IMR-90 (cell line): ENCODE measurements at regions not wholly inside any gene's neighbourhood (a gene's known extent, or its start where the extent isn't known, plus 50 kb on each side); places are given as distances from the start of the nearest gene placed in this dataset.

Experiments used
- ATAC-seq: fragments of 200-7000 bp; cut with Tn5 transposase; 2 replicates; pipeline ENCODE4 v1.9.1; 2020; ENCODE audit warnings: low read depth, mild to moderate bottlenecking, moderate library complexity
- BruUV-seq: library from RNA; stranded (reverse); fragments of 400-500 nt; replicated peaks from 2 replicates; lab custom pipeline; 2021; lab: Mats Ljungman, UMichigan
- CTCF ChIA-PET: fragments of 300-600 bp; formaldehyde crosslinking; extraction: SDS; loops from one replicate; lab custom pipeline; 2021; ENCODE audit warnings: antibody characterized with exemption; lab: Yijun Ruan, JAX
- POLR2A ChIA-PET: fragments of 300-600 bp; sonication (Branson Sonifier 250); formaldehyde crosslinking; loops from one replicate; lab custom pipeline; 2022; ENCODE audit warnings: antibody characterized with exemption; ENCODE audit not compliant: unreplicated experiment; lab: Charles Lee
- DNase-seq: peaks from one replicate; pipeline ENCODE4 v3.0.0; 2013
- H2AFZ ChIP-seq: replicated peaks from 2 replicates; pipeline ENCODE3; 2013; ENCODE audit warnings: low read length, mild to moderate bottlenecking; ENCODE audit not compliant: poor library complexity
- H2AK5ac ChIP-seq: 2 replicates; pipeline ENCODE4 v1.6.1; 2013; ENCODE audit warnings: low read depth, low read length, inconsistent platforms
- H2AK9ac ChIP-seq: replicated peaks from 2 replicates; pipeline ENCODE3; 2013; ENCODE audit warnings: mild to moderate bottlenecking, low read depth, low read length, moderate library complexity; ENCODE audit not compliant: poor library complexity
- H2BK120ac ChIP-seq: 2 replicates; pipeline ENCODE4 v1.6.1; 2013; ENCODE audit warnings: low read depth, low read length, inconsistent platforms
- H2BK15ac ChIP-seq: 3 replicates; pipeline ENCODE4 v1.6.1; 2013; ENCODE audit warnings: low read depth, low read length, inconsistent platforms
- H2BK20ac ChIP-seq: 2 replicates; pipeline ENCODE4 v1.6.1; 2013; ENCODE audit warnings: low read depth, mild to moderate bottlenecking, inconsistent platforms, low read length, moderate library complexity
- H2BK5ac ChIP-seq: 2 replicates; pipeline ENCODE4 v1.6.1; 2013; ENCODE audit warnings: mild to moderate bottlenecking, low read depth, low read length, inconsistent platforms; ENCODE audit not compliant: poor library complexity, severe bottlenecking
- H3K14ac ChIP-seq: replicated peaks from 2 replicates; pipeline ENCODE4 v1.6.1; 2013; ENCODE audit warnings: low read depth, low read length, inconsistent platforms
- H3K18ac ChIP-seq: 2 replicates; pipeline ENCODE4 v1.6.1; 2013; ENCODE audit warnings: low read depth, low read length, control low read depth
- H3K23ac ChIP-seq: 2 replicates; pipeline ENCODE4 v1.6.1; 2013; ENCODE audit warnings: low read depth, low read length, inconsistent platforms
- H3K27ac ChIP-seq: 2 replicates; pipeline ENCODE4 v1.5.1; 2013; ENCODE audit warnings: mild to moderate bottlenecking, control low read depth, low read length; ENCODE audit not compliant: insufficient read depth
- H3K27me3 ChIP-seq: 2 replicates; pipeline ENCODE4 v1.6.1; 2013; ENCODE audit warnings: low read length; ENCODE audit not compliant: control insufficient read depth, insufficient read depth
- H3K36me3 ChIP-seq: 2 replicates; pipeline ENCODE4 v1.6.1; 2013; ENCODE audit warnings: low read length, mixed read lengths; ENCODE audit not compliant: control insufficient read depth, insufficient read depth
- H3K4ac ChIP-seq: 2 replicates; pipeline ENCODE4 v1.6.1; 2013; ENCODE audit warnings: low read depth, low read length, inconsistent platforms
- H3K4me1 ChIP-seq: 2 replicates; pipeline ENCODE4 v1.6.1; 2013; ENCODE audit warnings: low read length, mixed read lengths; ENCODE audit not compliant: control insufficient read depth, insufficient read depth
- H3K4me2 ChIP-seq: 2 replicates; pipeline ENCODE4 v1.6.1; 2013; ENCODE audit warnings: low read depth, mild to moderate bottlenecking, control low read depth, low read length, moderate library complexity
- H3K4me3 ChIP-seq: 2 replicates; pipeline ENCODE4 v1.5.1; 2013; ENCODE audit warnings: low read depth, mild to moderate bottlenecking, control low read depth, low read length, moderate library complexity; ENCODE audit not compliant: insufficient read depth
- H3K56ac ChIP-seq: 2 replicates; pipeline ENCODE4 v1.6.1; 2013; ENCODE audit warnings: low read length, inconsistent platforms; ENCODE audit not compliant: insufficient read depth; ENCODE audit errors: extremely low read depth
- H3K79me1 ChIP-seq, 2 experiments: 2 replicates each; pipeline ENCODE4 v1.6.1; 2013; ENCODE audit warnings: low read length in 2 of 2, inconsistent platforms in 1 of 2, low read depth in 1 of 2
- H3K9ac ChIP-seq: 2 replicates; pipeline ENCODE4 v1.6.1; 2013; ENCODE audit warnings: low read depth, low read length, control low read depth
- H3K9me1 ChIP-seq: 2 replicates; pipeline ENCODE4 v1.6.1; 2013; ENCODE audit warnings: low read length, inconsistent platforms; ENCODE audit not compliant: insufficient read depth
- H3K9me3 ChIP-seq: 2 replicates; pipeline ENCODE4 v1.6.1; 2013; ENCODE audit warnings: low read length; ENCODE audit not compliant: control insufficient read depth, insufficient read depth
- H4K20me1 ChIP-seq: 2 replicates; pipeline ENCODE4 v1.6.1; 2013; ENCODE audit warnings: low read length, inconsistent platforms; ENCODE audit not compliant: insufficient read depth
- H4K5ac ChIP-seq: 2 replicates; pipeline ENCODE4 v1.6.1; 2013; ENCODE audit warnings: mild to moderate bottlenecking, low read depth, low read length, control low read depth
- H4K8ac ChIP-seq, 2 experiments: 2 replicates each; pipeline ENCODE4 v1.6.1; 2013; ENCODE audit warnings: low read depth in 2 of 2, low read length in 2 of 2, control low read depth in 1 of 2, inconsistent platforms in 1 of 2
- H4K91ac ChIP-seq: 2 replicates; pipeline ENCODE4 v1.6.1; 2013; ENCODE audit warnings: low read depth, low read length, inconsistent platforms; ENCODE audit not compliant: insufficient read depth
- BHLHE40 ChIP-seq: fragments of 150-350 bp; IDR thresholded peaks from 2 replicates; pipeline ENCODE4 v1.6.1; 2016; ENCODE audit warnings: mild to moderate bottlenecking, low read depth, low read length
- CEBPB ChIP-seq: IDR thresholded peaks from 2 replicates; pipeline ENCODE4 v1.6.1; 2012; ENCODE audit warnings: low read depth, low read length, improper control_type of control experiment
- FOS ChIP-seq: fragments of 150-350 bp; IDR thresholded peaks from 2 replicates; pipeline ENCODE4 v1.6.1; 2016; ENCODE audit warnings: low read depth, low read length
- NFE2L2 ChIP-seq: fragments of 150-350 bp; IDR thresholded peaks from 2 replicates; pipeline ENCODE4 v1.6.1; 2016; ENCODE audit warnings: low read depth, mild to moderate bottlenecking, low read length
- WGBS, 2 experiments: methylation state at CpG; one replicate each; pipeline versions ENCODE4 v1.1.5 to v1.1.7; 2013; ENCODE audit warnings: missing lambda C conversion rate in 2 of 2; ENCODE audit not compliant: insufficient read length in 1 of 2; ENCODE audit errors: extremely low coverage in 2 of 2; 5-methylcytosine and 5-hydroxymethylcytosine counted together
- dilution Hi-C: fragments of 300-500 bp; cut with HindIII; formaldehyde crosslinking; loops from one replicate; pipeline ENCODE4 v1.14.3; 2018; ENCODE audit warnings: low sequenced_read_pairs; ENCODE audit not compliant: unreplicated experiment
- in situ Hi-C: fragments of 300-500 bp; cut with MboI; formaldehyde crosslinking; loops from 3 replicates; pipeline ENCODE4 v1.14.3; 2019; ENCODE audit warnings: low sequenced_read_pairs, inconsistent platforms, mixed read lengths
- intact Hi-C: fragments of 100-400 bp; cut with micrococcal nuclease; formaldehyde crosslinking; loops from 2 replicates; pipeline ENCODE4 v1.10.0; 2022

- no peak for DNase-seq
- POLR2A ChIA-PET: no interaction called here
- no peak overlapping the region for H2BK20ac ChIP-seq
- H3K18ac ChIP-seq: no peak overlapping the region
- peaks cover 0 to 14% of the 10 kb centered on the region in 2 experiments; a peak in 2 of 4 replicates for H3K79me1 ChIP-seq
- H3K56ac ChIP-seq: no peak overlapping the region
- H4K5ac ChIP-seq: peak overlapping the region; percentile 45; the same call in 1 of the 2 replicates
- dilution Hi-C loops: no loop called here
- H4K8ac ChIP-seq: no peak overlapping the region
- no peak overlapping the region for H3K9ac ChIP-seq
- no peaks in the 10 kb centered on the region for H3K9me3 ChIP-seq
- WGBS, 2 experiments: 92% methylated on average over 2 of the region's 4 CpGs; no CpG with 5 or more reads in 1 of the 2 experiments
- in situ Hi-C loops: no loop called here
- no TSS peak for BruUV-seq
- H2BK15ac ChIP-seq: no peak overlapping the region; the same call in 2 of the 3 replicates
- no peak overlapping the region for H2AFZ ChIP-seq
- no peak overlapping the region; the same call in 1 of the 2 replicates for H3K14ac ChIP-seq
- no peaks in the 10 kb centered on the region for H4K20me1 ChIP-seq
- H4K91ac ChIP-seq: peak overlapping the region; percentile 35; the same call in 1 of the 2 replicates
- CTCF ChIA-PET: no interaction called here
- peaks cover 17% of the 10 kb centered on the region for H3K4me1 ChIP-seq
- intact Hi-C loops: no loop called here
- peaks cover 6% of the 10 kb centered on the region for H3K9me1 ChIP-seq
- TF ChIP-seq BHLHE40 (no peak), CEBPB (no peak), FOS (no peak), NFE2L2 (no peak)
- 0 out of 2 replicates have a peak overlapping the region, but pooled peaks have one; percentile 14 for H2BK120ac ChIP-seq
- H3K23ac ChIP-seq: no peak overlapping the region
- H3K27ac ChIP-seq: no peak overlapping the region
- H3K4me3 ChIP-seq: no peak overlapping the region
- no peak overlapping the region for H2BK5ac ChIP-seq
- H2AK5ac ChIP-seq: peak overlapping the region; percentile 60; the same call in 1 of the 2 replicates
- no peak overlapping the region for H3K4me2 ChIP-seq
- no peak for ATAC-seq
- H3K4ac ChIP-seq: peak overlapping the region; percentile 11; the same call in 1 of the 2 replicates
- H2AK9ac ChIP-seq: no peak overlapping the region
- no peaks in the 10 kb centered on the region for H3K27me3 ChIP-seq
- H3K36me3 ChIP-seq: peaks cover 4% of the 10 kb centered on the region; the same call in 1 of the 2 replicates
These were observed 63.0 kb upstream of the NR2F2 start for GRCh38 chr15:96267463-96267862.
